Kidney epithelial cell (primary cell): ENCODE measurements at regions not wholly inside any gene's neighbourhood (a gene's known extent, or its start where the extent isn't known, plus 50 kb on each side); places are given as distances from the start of the nearest gene placed in this dataset.
A peak's percentile ranks its signal among the peaks of the same experiment; 100 is the strongest.

Experiments
- DNase-seq: peaks from one replicate; pipeline ENCODE4 v3.0.0-alpha.2; 2010; ENCODE audit warnings: low read depth
- H3K27me3 ChIP-seq: 2 replicates; pipeline ENCODE4 v1.6.0; 2011; ENCODE audit warnings: low read length; ENCODE audit not compliant: control insufficient read depth, insufficient read depth
- H3K36me3 ChIP-seq: 2 replicates; pipeline ENCODE4 v1.5.1; 2011; ENCODE audit warnings: low read length; ENCODE audit not compliant: control insufficient read depth, insufficient read depth
- H3K4me3 ChIP-seq: 2 replicates; pipeline ENCODE4 v1.5.1; 2011; ENCODE audit warnings: low read depth, mild to moderate bottlenecking, control low read depth, low read length
- CTCF ChIP-seq: IDR thresholded peaks from 2 replicates; pipeline ENCODE4 v1.5.1; 2011; ENCODE audit warnings: mild to moderate bottlenecking, moderate library complexity, low read length, control low read depth, inconsistent platforms; ENCODE audit not compliant: insufficient read depth, poor library complexity, severe bottlenecking

- Histone ChIP-seq H3K36me3 (no peaks in the 10 kb centered on the region), H3K27me3 (no peaks in the 10 kb centered on the region), H3K4me3 (no peak overlapping the region)
- DNase-seq, result no peak
- no peak for TF ChIP-seq CTCF
These were observed 447.7 kb upstream of the GYPC start for GRCh38 chr2:126208266-126208665.

GRCh38 chr2:126212735-126213134 lies 443.2 kb upstream of the GYPC start:
- Histone ChIP-seq H3K27me3 (no peaks in the 10 kb centered on the region), H3K36me3 (no peaks in the 10 kb centered on the region), H3K4me3 (no peak overlapping the region)
- no peak for DNase-seq
- no peak for TF ChIP-seq CTCF

- Histone ChIP-seq H3K27me3 (no peaks in the 10 kb centered on the region), H3K36me3 (no peaks in the 10 kb centered on the region), H3K4me3 (no peak overlapping the region)
- DNase-seq, result no peak
- no peak for TF ChIP-seq CTCF
These were observed 436.9 kb upstream of the GYPC start for GRCh38 chr2:126219081-126219480.

- TF ChIP-seq CTCF, result no peak
- no peak overlapping the region for H3K4me3 ChIP-seq
- no peaks in the 10 kb centered on the region for H3K36me3 ChIP-seq
- no peaks in the 10 kb centered on the region for H3K27me3 ChIP-seq
- DNase-seq, result peak; percentile 10
These were observed 435.6 kb upstream of the GYPC start for GRCh38 chr2:126220331-126220730.

DNA sequence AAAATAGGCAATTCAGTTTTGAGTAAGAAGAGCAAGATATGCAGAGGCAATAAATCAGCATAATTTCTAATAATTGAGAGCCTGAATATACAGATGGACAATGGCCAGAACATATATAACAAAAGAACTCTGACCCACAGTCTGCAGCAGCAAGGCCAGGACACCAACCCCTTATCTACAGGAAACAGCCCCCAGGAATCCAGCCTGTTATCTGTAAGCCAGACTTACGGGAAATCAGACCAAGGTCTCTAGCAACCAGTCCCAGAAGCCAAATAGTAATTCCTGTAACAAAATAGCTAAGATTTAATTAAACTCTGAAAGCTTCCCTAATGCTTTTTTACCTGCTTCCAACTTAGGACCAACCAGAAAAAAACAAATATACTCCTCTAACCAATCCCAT lies 434.5 kb upstream of the GYPC start:
- DNase-seq, result no peak
- Histone ChIP-seq H3K36me3 (no peaks in the 10 kb centered on the region), H3K27me3 (no peaks in the 10 kb centered on the region), H3K4me3 (no peak overlapping the region)
- TF ChIP-seq CTCF, result no peak

DNA sequence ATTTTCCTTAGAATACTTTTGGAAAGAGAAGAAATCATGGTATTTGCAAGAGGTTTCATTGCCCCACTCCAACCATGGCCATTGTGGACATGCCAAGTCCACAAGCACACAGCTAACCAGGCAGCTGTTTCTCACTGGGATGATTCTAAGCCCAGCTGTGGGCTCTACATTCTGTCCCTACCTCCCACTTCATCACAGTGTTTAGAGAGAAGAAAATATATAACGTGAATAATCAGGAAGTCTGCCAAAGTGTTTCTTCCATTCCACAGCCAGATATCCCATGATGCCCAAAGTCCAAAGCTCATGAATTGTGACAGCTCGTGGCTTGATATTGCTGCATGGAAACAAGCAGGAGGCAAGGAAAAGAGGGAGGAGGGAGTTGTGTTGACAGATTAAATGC lies 433.7 kb upstream of the GYPC start:
- DNase-seq, result no peak
- TF ChIP-seq CTCF, result no peak
- no peaks in the 10 kb centered on the region for H3K36me3 ChIP-seq
- no peaks in the 10 kb centered on the region for H3K27me3 ChIP-seq
- no peak overlapping the region for H3K4me3 ChIP-seq
